H7 (cell line): ENCODE measurements at regions not wholly inside any gene's neighbourhood (a gene's known extent, or its start where the extent isn't known, plus 50 kb on each side); places are given as distances from the start of the nearest gene placed in this dataset.

Experiments used
- DNase-seq: peaks from one replicate; pipeline ENCODE4 v3.0.0; 2012
- H3K27me3 ChIP-seq: 2 replicates; pipeline ENCODE4 v1.6.0; 2011; ENCODE audit warnings: mild to moderate bottlenecking, low read length; ENCODE audit not compliant: control insufficient read depth, insufficient read depth
- H3K36me3 ChIP-seq: replicated peaks from 2 replicates; pipeline ENCODE4 v1.5.1; 2011; ENCODE audit warnings: low read length; ENCODE audit not compliant: control insufficient read depth, insufficient read depth
- H3K4me3 ChIP-seq: 2 replicates; pipeline ENCODE4 v1.5.1; 2011; ENCODE audit warnings: low read depth, mild to moderate bottlenecking, control low read depth, low read length, moderate library complexity; ENCODE audit not compliant: insufficient read depth

DNA sequence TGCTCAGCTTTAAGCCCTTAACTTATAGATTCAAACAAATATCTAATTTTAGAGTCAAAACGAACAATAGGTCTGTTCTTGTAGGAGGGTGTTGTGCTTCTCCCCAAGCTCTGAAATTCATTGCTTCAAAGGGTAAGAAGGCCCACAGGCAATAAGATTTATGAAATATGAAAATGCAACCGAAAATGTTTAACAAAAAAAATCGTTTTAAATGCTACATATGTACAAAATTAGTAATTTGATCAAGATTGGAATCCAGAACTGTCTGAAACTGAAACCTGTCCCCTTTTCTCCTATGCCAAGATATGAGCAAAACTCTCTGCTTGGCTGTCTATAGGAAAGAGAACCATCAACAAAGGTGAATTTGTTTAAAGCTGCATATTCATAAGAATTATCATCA lies 534.3 kb downstream of the PLPP3 start:
- Histone ChIP-seq H3K36me3 (no peaks in the 10 kb centered on the region), H3K4me3 (no peak overlapping the region), H3K27me3 (no peaks in the 10 kb centered on the region)
- no peak for DNase-seq

DNA sequence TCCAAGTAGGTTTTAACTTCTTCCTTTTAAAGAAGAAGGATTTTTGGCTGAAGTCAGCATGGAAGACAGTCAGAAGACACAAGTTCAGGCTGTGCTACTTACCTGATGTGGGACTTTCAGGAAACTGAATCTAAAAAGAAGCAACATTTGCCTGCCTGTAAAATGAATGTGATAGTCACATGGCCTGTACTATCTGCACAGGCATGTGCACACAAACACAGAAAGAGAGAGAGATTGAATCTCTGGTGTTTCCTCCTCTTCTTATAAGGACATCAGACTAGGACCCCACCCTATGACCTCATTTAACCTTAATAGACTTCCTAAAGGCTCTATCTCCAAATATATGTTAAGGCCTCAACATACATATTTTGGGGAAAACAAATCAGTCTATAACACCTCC lies 542.9 kb downstream of the PLPP3 start:
- H3K4me3 ChIP-seq: no peak overlapping the region
- H3K36me3 ChIP-seq: no peaks in the 10 kb centered on the region
- no peak for DNase-seq
- H3K27me3 ChIP-seq: no peaks in the 10 kb centered on the region

DNA sequence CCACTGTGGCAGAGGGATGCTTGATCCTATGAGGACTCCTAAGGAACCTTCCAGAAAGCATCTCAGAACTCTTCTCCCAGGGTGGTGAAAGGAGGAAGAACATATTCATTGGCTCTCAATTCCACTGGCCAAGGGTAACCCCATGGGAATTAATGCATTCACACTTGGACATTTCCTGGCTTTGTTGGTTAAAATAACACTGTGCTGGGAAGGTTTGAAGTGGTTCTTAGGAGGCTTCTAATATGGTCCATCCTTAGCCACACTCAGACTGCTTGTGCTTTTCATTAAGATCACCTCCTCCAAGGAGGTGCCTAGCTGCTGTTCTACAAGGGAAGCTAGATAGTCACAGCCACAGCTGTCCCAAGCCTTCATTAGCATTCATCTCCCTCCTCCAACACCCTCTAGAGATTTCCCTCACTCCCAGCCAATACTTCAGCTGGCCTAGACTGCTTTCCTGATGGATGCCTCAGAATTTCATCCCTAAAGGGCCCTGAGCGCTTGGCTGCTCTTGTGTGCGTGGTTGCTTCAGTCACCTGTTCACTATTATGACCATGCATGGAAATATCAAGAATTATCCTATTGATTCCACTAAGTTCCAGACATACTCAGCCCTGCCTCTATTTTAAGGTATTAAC lies 544.4 kb downstream of the PLPP3 start:
- H3K36me3 ChIP-seq: no peaks in the 10 kb centered on the region
- no peak for DNase-seq
- no peak overlapping the region for H3K4me3 ChIP-seq
- H3K27me3 ChIP-seq: no peaks in the 10 kb centered on the region

DNA sequence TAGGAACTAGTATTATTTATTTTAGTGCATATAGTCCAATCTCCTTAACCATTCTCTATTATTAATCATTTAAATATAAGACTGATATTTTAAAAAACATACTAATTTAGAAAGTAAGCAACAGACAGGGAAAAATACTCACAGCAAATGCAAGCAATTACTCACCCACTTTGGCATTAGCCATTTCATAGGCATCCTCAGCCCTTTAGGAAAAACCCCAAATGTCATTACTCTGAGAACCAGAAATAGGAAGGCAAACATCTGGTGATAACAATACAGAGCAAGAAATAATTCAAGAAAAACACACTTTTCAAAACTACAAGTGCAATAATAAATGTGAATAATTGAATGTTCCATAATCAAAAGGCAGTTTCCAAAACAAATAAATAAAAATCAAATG lies 545.1 kb downstream of the PLPP3 start:
- H3K27me3 ChIP-seq: no peaks in the 10 kb centered on the region
- DNase-seq: no peak
- no peaks in the 10 kb centered on the region for H3K36me3 ChIP-seq
- H3K4me3 ChIP-seq: no peak overlapping the region

DNA sequence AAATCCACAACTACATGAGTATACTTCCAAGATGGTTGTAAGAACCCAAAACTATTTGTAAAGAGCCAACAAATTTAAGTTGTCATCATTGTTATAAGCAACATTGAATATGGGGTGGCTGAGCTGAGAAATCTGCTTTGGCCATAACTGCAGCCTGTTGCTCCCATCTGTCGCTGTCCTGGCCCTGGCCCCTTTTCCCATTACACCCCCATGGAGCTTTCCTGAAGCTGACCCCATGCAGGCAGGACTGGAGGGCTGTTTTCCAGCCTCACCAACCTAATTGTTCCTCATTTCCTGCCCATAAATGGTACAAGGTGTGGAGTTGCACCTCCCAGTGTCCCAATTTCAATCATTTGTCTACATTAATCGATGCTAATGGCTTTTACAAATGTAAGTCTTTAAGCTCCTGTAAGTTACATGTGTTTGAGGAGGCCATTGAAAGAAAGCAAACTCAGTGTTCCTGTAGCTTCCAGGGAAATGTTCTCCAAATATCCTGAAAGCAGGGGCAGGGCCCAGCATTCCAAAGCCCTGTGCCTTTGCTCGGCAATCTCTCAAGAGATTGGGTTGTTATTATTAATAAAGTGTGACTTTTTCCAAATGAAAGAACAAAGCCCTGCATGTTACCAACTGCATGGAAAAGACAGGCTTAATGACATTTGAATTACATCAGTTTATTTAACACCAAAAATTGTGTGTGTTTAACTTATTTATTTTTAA lies 545.9 kb downstream of the PLPP3 start:
- Histone ChIP-seq H3K4me3 (no peak overlapping the region), H3K36me3 (no peaks in the 10 kb centered on the region)
- no peak for DNase-seq

GRCh38 chr1:56032096-56032676 lies 547.2 kb downstream of the PLPP3 start:
- no peak for DNase-seq
- Histone ChIP-seq H3K27me3 (no peaks in the 10 kb centered on the region), H3K4me3 (no peak overlapping the region), H3K36me3 (no peaks in the 10 kb centered on the region)

More for the DNA sequence above, 545.9 kb downstream of the PLPP3 start:
- H3K27me3 ChIP-seq: no peaks in the 10 kb centered on the region

DNA sequence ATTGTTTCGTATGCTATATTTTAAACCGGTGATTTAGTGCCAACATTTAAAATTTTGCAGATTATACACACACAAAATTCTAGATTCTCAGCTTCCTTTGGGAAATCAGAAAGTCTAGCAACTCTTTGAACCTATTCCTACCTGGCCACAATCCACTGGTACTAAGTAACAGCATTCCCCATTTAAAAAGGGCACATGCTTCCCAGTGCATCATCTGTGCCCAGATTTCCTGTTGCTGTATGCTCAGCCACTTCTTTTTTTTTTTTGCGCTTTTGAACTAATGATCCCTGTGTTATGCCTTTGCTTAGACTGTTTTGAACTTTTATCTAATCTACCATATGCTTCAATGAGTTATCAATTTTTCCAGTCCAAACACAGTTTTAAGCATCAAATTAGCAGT lies 548.4 kb downstream of the PLPP3 start:
- Histone ChIP-seq H3K36me3 (no peaks in the 10 kb centered on the region), H3K4me3 (no peak overlapping the region), H3K27me3 (no peaks in the 10 kb centered on the region)
- DNase-seq: no peak

DNA sequence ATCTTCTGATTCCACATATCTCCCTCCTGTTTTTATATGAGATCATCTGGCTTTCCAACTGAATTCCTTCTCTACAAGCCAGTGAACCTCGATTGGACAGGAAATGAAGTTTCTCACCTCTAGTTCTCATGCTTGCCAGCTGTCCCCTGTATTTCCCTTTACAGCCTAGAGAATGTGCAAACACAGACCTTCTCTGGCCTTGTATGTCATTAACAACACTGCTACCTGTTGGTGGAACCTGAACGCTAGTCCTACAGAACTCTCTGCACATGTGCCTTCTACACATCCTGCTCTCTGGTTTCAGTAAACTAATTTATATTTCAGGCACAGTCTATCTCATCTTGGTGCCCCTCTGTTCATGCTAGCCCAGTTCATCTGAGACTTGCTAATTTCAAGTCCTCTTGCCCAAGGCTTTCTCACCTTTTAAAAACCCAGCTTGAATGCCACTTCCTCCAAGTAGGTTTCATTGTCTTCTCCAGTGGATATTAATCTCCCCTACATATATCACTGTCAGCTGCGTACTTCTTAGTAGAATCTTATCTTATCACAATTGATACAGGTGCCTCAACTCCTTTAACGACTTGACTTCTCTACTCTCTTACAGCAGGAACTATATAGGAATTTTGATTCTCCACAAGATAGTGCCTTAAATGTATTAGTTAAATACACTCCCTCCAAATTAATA lies 549.9 kb downstream of the PLPP3 start:
- DNase-seq: no peak
- no peaks in the 10 kb centered on the region for H3K27me3 ChIP-seq
- H3K4me3 ChIP-seq: no peak overlapping the region
- H3K36me3 ChIP-seq: no peaks in the 10 kb centered on the region

DNA sequence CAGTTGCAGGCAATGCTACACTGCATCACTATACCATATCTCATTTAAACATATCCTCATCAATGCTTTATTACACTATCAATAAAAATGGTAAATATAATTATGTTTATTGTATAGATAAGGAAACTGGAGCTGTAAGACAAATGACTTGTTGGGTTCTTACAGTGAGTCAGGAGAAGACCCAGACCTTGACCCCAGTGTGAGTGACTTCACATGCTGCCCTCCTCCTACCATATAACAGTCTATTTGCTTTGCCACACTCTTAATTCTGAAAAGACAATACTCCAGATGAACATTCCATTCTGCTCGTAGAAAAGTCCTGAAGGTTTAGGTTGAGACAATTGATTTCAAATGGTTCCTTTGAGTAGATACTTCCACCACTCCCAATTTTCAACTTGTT lies 550.5 kb downstream of the PLPP3 start:
- H3K4me3 ChIP-seq: no peak overlapping the region
- H3K36me3 ChIP-seq: no peaks in the 10 kb centered on the region
- H3K27me3 ChIP-seq: no peaks in the 10 kb centered on the region
- no peak for DNase-seq

GRCh38 chr1:56028244-56028643 lies 551.1 kb downstream of the PLPP3 start:
- no peaks in the 10 kb centered on the region for H3K27me3 ChIP-seq
- H3K4me3 ChIP-seq: no peak overlapping the region
- no peak for DNase-seq
- no peaks in the 10 kb centered on the region for H3K36me3 ChIP-seq

DNA sequence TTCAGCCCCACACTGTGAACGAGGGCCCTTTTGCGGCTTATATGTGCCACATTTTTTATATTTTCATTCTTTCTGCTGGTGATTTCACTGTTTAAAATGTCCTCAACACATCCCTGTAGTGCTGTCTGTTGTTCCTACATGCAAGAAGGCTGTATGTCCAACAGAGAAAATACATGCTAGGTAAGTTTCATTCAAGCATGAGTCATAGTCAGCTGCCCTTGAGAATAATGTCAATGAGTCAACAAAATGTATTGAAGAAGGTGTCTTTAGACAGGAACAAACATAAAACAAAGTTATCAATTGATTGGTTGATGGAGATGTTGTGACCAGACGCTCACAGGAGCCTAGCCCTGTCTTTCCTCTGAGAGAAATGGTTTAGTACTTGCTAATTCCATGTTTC lies 553.4 kb downstream of the PLPP3 start:
- DNase-seq: no peak
- Histone ChIP-seq H3K4me3 (no peak overlapping the region), H3K27me3 (no peaks in the 10 kb centered on the region), H3K36me3 (no peaks in the 10 kb centered on the region)

DNA sequence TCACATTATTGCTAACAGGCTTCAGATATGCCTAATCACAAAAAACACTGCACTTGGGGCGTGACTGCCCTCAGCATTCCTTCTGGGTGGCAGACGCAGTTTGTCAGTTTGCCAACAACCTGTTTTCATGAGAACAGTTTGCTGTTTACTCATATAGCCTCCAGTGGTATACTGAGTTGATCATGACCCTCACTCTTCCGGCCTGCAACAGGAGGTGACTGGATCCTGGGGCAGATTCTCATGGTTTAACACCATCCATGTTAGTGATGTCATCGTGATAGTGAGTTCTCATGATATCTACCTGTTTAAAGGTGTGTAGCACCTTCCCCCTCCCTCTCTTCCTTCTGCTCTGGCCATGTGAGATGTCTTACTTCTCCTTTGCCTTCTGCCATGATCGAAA lies 555.2 kb downstream of the PLPP3 start:
- H3K4me3 ChIP-seq: no peak overlapping the region
- H3K27me3 ChIP-seq: no peaks in the 10 kb centered on the region
- no peaks in the 10 kb centered on the region for H3K36me3 ChIP-seq
- no peak for DNase-seq

DNA sequence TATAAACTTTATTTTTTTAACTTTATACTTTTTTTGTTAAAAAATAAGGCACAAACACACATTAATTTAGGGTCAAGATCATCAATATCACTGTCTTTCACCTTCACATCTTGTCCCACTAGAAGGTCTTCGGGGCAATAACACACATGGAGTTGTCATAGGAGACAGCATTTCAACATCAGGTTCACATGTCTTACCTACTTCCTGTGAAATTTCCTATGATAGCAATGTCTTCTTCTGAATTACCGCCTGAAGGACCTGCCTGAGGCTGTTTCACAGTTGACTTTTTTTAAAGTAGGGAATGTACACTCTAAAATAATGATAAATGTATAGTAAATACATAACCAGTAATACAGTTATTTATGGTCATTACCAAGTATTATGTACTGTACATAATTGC lies 559.4 kb downstream of the PLPP3 start:
- no peaks in the 10 kb centered on the region for H3K36me3 ChIP-seq
- DNase-seq: no peak
- H3K27me3 ChIP-seq: no peaks in the 10 kb centered on the region
- H3K4me3 ChIP-seq: no peak overlapping the region

- no peaks in the 10 kb centered on the region for H3K27me3 ChIP-seq
- no peaks in the 10 kb centered on the region for H3K36me3 ChIP-seq
- no peak overlapping the region for H3K4me3 ChIP-seq
- DNase-seq: no peak
These were observed 559.9 kb downstream of the PLPP3 start for GRCh38 chr1:56019472-56019871.

- no peaks in the 10 kb centered on the region for H3K36me3 ChIP-seq
- no peak overlapping the region for H3K4me3 ChIP-seq
- H3K27me3 ChIP-seq: no peaks in the 10 kb centered on the region
- no peak for DNase-seq
These were observed 562.0 kb downstream of the PLPP3 start for GRCh38 chr1:56017336-56017735.
